Suprapubic skin (tissue), 3 donors: ENCODE measurements at regions not wholly inside any gene's neighbourhood (a gene's known extent, or its start where the extent isn't known, plus 50 kb on each side); places are given as distances from the start of the nearest gene placed in this dataset.

Experiments used
- POLR2A ChIP-seq, 2 donors: fragments of 450-650 bp; IDR thresholded peaks; one replicate each; pipeline ENCODE4 v1.6.1; 2017; ENCODE audit warnings: antibody characterized with exemption in 2 of 2, mild to moderate bottlenecking in 2 of 2, moderate library complexity in 2 of 2
- TF ChIP-seq, protein P1 (sequence below), 2 donors: fragments of 200-600 bp in 1 of 2; fragments of 450-650 bp in 1 of 2; sonication (generic) in 1 of 2; IDR thresholded peaks; one replicate each; pipeline ENCODE4 v1.5.1; 2016 to 2019; ENCODE audit warnings: antibody characterized with exemption in 2 of 2, mild to moderate bottlenecking in 1 of 2, moderate library complexity in 1 of 2

DNA sequence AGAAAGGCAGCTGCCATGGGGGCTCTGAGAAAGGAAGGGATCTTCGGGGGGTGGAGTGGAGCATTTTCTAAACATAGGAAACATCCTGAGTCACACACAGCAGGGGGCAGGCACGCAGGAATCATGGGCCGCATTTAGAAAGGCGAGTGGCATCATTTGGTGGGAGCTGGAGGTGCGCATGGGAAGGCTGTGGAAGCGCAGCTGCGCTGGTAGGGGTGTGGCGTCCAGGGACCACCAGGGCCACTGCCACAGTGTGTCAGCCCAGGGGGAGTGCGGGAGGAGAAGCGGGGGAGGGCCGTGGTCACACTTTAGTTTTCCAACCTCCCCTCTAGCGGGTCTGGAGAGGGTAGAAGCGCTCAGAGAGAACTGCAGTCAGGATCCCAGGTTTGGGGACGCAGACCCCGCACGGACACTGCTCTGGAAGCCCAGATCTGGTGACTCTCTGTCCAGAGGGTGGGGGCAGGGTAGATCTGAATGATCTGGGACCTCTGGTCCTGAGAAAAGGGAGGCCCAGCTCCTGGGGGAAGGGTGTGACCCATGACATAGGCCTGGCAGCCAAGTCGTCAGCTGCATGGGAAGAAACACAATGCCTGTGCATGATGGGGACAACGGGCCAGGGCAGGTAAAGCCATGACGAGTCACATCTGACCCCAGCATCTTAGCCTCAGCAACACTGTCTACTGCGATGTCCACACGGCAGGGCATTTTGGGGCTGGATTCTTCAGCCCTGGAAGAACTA lies 88.0 kb upstream of the IQSEC1 start:
- TF ChIP-seq, protein P1, sequence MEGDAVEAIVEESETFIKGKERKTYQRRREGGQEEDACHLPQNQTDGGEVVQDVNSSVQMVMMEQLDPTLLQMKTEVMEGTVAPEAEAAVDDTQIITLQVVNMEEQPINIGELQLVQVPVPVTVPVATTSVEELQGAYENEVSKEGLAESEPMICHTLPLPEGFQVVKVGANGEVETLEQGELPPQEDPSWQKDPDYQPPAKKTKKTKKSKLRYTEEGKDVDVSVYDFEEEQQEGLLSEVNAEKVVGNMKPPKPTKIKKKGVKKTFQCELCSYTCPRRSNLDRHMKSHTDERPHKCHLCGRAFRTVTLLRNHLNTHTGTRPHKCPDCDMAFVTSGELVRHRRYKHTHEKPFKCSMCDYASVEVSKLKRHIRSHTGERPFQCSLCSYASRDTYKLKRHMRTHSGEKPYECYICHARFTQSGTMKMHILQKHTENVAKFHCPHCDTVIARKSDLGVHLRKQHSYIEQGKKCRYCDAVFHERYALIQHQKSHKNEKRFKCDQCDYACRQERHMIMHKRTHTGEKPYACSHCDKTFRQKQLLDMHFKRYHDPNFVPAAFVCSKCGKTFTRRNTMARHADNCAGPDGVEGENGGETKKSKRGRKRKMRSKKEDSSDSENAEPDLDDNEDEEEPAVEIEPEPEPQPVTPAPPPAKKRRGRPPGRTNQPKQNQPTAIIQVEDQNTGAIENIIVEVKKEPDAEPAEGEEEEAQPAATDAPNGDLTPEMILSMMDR (IDR thresholded peaks at IDR 0.05) = no peak
- no peak for TF ChIP-seq POLR2A (IDR thresholded peaks at IDR 0.05)
